Stimulated activated CD4-positive, alpha-beta T cell treated with anti-CD3 and anti-CD28 coated beads, Interleukin-2, amount 100 ng/mL, for 24 hours (primary cell): ENCODE measurements at regions not wholly inside any gene's neighbourhood (a gene's known extent, or its start where the extent isn't known, plus 50 kb on each side); places are given as distances from the start of the nearest gene placed in this dataset.
A peak's percentile ranks its signal among the peaks of the same experiment; 100 is the strongest.
"Not testable (repeated sequence)": the region's sequence is repeated elsewhere in the genome, so short reads cannot be mapped to it uniquely, and the experiment has no call there.

ENCODE experiments used
- DNase-seq, 2 donors: peaks; one replicate each; pipeline ENCODE4 v3.0.0-alpha.2; 2020

- DNase-seq: no peak
These were observed 152.1 kb upstream of the EEA1 start for GRCh38 chr12:93080994-93081809.

GRCh38 chr12:93081810-93082165, 152.7 kb upstream of the EEA1 start:
- DNase-seq: no peak

GRCh38 chr12:93085383-93086287, 156.5 kb upstream of the EEA1 start:
- DNase-seq: no peak

- no peak for DNase-seq
These were observed 157.2 kb upstream of the EEA1 start for GRCh38 chr12:93086288-93086727.

GRCh38 chr12:93087840-93088610, 158.9 kb upstream of the EEA1 start:
- no peak for DNase-seq

GRCh38 chr12:93089805-93090569, 160.9 kb upstream of the EEA1 start:
- no peak for DNase-seq

- DNase-seq: no peak
These were observed 161.7 kb upstream of the EEA1 start for GRCh38 chr12:93090731-93091172.

GRCh38 chr12:93091886-93092648, 163.0 kb upstream of the EEA1 start:
- DNase-seq: no peak

GRCh38 chr12:93092649-93092945, 163.5 kb upstream of the EEA1 start:
- DNase-seq: no peak

GRCh38 chr12:93093243-93093642, 164.1 kb upstream of the EEA1 start:
- no peak for DNase-seq

- not testable (repeated sequence) for DNase-seq
These were observed 165.1 kb upstream of the EEA1 start for GRCh38 chr12:93094222-93094621.

- no peak for DNase-seq
These were observed 166.1 kb upstream of the EEA1 start for GRCh38 chr12:93094988-93095737.

- no peak for DNase-seq
These were observed 168.3 kb upstream of the EEA1 start for GRCh38 chr12:93097417-93097816.

GRCh38 chr12:93098077-93098476, 169.0 kb upstream of the EEA1 start:
- DNase-seq: peak; percentile 72 to 81

GRCh38 chr12:93099792-93100191, 170.7 kb upstream of the EEA1 start:
- no peak for DNase-seq

- no peak for DNase-seq
These were observed 171.5 kb upstream of the EEA1 start for GRCh38 chr12:93100610-93101009.

GRCh38 chr12:93101367-93101766, 172.3 kb upstream of the EEA1 start:
- DNase-seq: no peak

- DNase-seq: no peak
These were observed 173.2 kb upstream of the EEA1 start for GRCh38 chr12:93102312-93102711.

GRCh38 chr12:93102744-93103143, 173.6 kb upstream of the EEA1 start:
- DNase-seq: no peak

- no peak for DNase-seq
These were observed 174.1 kb upstream of the EEA1 start for GRCh38 chr12:93103154-93103553.

- no peak for DNase-seq
These were observed 175.4 kb upstream of the EEA1 start for GRCh38 chr12:93104535-93104934.
